ENCODE measurements at regions not wholly inside any gene's neighbourhood (a gene's known extent, or its start where the extent isn't known, plus 50 kb on each side); places are given as distances from the start of the nearest gene placed in this dataset.

DNA sequence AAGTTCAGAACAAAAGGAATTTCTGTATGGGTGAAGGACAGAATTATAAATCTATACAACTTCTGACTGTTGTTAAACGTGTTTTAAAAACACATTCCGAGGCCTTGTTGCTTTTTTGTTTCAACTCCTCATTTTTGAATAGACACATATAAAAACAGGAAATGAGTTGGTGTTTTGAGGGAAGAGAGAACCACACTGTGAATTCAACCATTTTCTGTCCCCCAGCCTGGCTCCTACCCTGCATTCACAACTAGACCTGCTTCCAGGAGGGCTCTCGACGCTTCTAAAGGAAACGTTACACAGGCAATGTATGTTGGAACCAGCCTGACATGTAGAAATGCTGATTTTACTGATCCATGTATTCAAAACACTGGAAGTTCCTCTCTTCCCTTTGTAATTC, 76.5 kb downstream of the OR13A1 start:
- TF ChIP-seq NFYB (IDR thresholded peaks at IDR 0.05; ENCODE audit: extremely low read depth, insufficient read length), result no peak
- TF ChIP-seq POLR2A (conservative IDR thresholded peaks at IDR 0.05), result no peak

All from K562 (cell line).